GM18499 (cell line): ENCODE measurements at regions not wholly inside any gene's neighbourhood (a gene's known extent, or its start where the extent isn't known, plus 50 kb on each side); places are given as distances from the start of the nearest gene placed in this dataset.
"Not testable (repeated sequence)": the region's sequence is repeated elsewhere in the genome, so short reads cannot be mapped to it uniquely, and the experiment has no call there.

ENCODE experiments used
- ATAC-seq: cut with Tn5 transposase; IDR thresholded peaks from one replicate; pipeline ENCODE4 v1.9.1; 2021; ENCODE audit warnings: moderate number of reproducible peaks; ENCODE audit not compliant: insufficient read depth, unreplicated experiment

GRCh38 chr7:13790611-13791010, 198.9 kb downstream of the ETV1 start:
- no peak for ATAC-seq

GRCh38 chr7:13792208-13792607, 197.3 kb downstream of the ETV1 start:
- ATAC-seq: no peak

GRCh38 chr7:13793926-13794325, 195.5 kb downstream of the ETV1 start:
- ATAC-seq: no peak

GRCh38 chr7:13794581-13794980, 194.9 kb downstream of the ETV1 start:
- no peak for ATAC-seq

GRCh38 chr7:13797545-13797944, 191.9 kb downstream of the ETV1 start:
- ATAC-seq: no peak

- ATAC-seq: no peak
Observed at GRCh38 chr7:13800694-13801448, 188.6 kb downstream of the ETV1 start.

GRCh38 chr7:13801669-13802068, 187.8 kb downstream of the ETV1 start:
- no peak for ATAC-seq

GRCh38 chr7:13802651-13803050, 186.8 kb downstream of the ETV1 start:
- ATAC-seq: no peak

- no peak for ATAC-seq
Observed at GRCh38 chr7:13803134-13803533, 186.3 kb downstream of the ETV1 start.

- ATAC-seq: not testable (repeated sequence)
Observed at GRCh38 chr7:13806089-13806867, 183.2 kb downstream of the ETV1 start.

- ATAC-seq: not testable (repeated sequence)
Observed at GRCh38 chr7:13817230-13817629, 172.2 kb downstream of the ETV1 start.

GRCh38 chr7:13821152-13821787, 168.2 kb downstream of the ETV1 start:
- no peak for ATAC-seq

GRCh38 chr7:13822678-13823077, 166.8 kb downstream of the ETV1 start:
- ATAC-seq: no peak

- no peak for ATAC-seq
Observed at GRCh38 chr7:13826752-13827151, 162.7 kb downstream of the ETV1 start.

- ATAC-seq: no peak
Observed at GRCh38 chr7:13827716-13828115, 161.8 kb downstream of the ETV1 start.

- ATAC-seq: no peak
Observed at GRCh38 chr7:13829231-13829630, 160.2 kb downstream of the ETV1 start.

- ATAC-seq: no peak
Observed at GRCh38 chr7:13829914-13830900, 159.3 kb downstream of the ETV1 start.

- no peak for ATAC-seq
Observed at GRCh38 chr7:13832346-13832745, 157.1 kb downstream of the ETV1 start.

- ATAC-seq: no peak
Observed at GRCh38 chr7:13834328-13834761, 155.1 kb downstream of the ETV1 start.

- ATAC-seq: no peak
Observed at GRCh38 chr7:13835442-13835841, 154.0 kb downstream of the ETV1 start.
